SK-N-SH treated with all-trans-retinoic acid at 6 μM for 48 hours (cell line): ENCODE measurements at regions not wholly inside any gene's neighbourhood (a gene's known extent, or its start where the extent isn't known, plus 50 kb on each side); places are given as distances from the start of the nearest gene placed in this dataset.
"Not testable (repeated sequence)": the region's sequence is repeated elsewhere in the genome, so short reads cannot be mapped to it uniquely, and the experiment has no call there.

Experiments
- ARNTL ChIP-seq: fragments of 450-650 bp; formaldehyde crosslinking; IDR thresholded peaks from 2 replicates; pipeline ENCODE4 v1.5.0; 2020; ENCODE audit warnings: low read depth, mild to moderate bottlenecking, moderate library complexity, borderline replicate concordance
- RARB ChIP-seq: fragments of 250-450 bp; sonication (Bioruptor Pico); IDR thresholded peaks from 2 replicates; pipeline ENCODE4 v1.8.0; 2021; ENCODE audit warnings: mild to moderate bottlenecking, moderate library complexity
- TCF4 ChIP-seq: fragments of 250-450 bp; sonication (Bioruptor Pico); IDR thresholded peaks from 2 replicates; pipeline ENCODE4 v1.8.0; 2021; ENCODE audit warnings: mild to moderate bottlenecking, moderate library complexity, borderline replicate concordance
- TOX ChIP-seq: fragments of 250-450 bp; sonication (Bioruptor Pico); IDR thresholded peaks from 2 replicates; pipeline ENCODE4 v1.8.0; 2021; ENCODE audit warnings: mild to moderate bottlenecking, moderate library complexity, borderline replicate concordance
- ZNF70 ChIP-seq: fragments of 450-650 bp; formaldehyde crosslinking; IDR thresholded peaks from 2 replicates; pipeline ENCODE4 v1.5.0; 2020; ENCODE audit warnings: mild to moderate bottlenecking, moderate library complexity
- TF ChIP-seq, protein P1 (sequence below): fragments of 250-450 bp; sonication (Bioruptor Pico); IDR thresholded peaks from 2 replicates; pipeline ENCODE4 v1.5.1; 2020; ENCODE audit warnings: low read depth, mild to moderate bottlenecking, moderate library complexity
- TF ChIP-seq, protein P2 (sequence below): fragments of 250-450 bp; sonication (Bioruptor Pico); IDR thresholded peaks from 2 replicates; pipeline ENCODE4 v1.8.0; 2020; ENCODE audit warnings: mild to moderate bottlenecking, moderate library complexity, borderline replicate concordance

DNA sequence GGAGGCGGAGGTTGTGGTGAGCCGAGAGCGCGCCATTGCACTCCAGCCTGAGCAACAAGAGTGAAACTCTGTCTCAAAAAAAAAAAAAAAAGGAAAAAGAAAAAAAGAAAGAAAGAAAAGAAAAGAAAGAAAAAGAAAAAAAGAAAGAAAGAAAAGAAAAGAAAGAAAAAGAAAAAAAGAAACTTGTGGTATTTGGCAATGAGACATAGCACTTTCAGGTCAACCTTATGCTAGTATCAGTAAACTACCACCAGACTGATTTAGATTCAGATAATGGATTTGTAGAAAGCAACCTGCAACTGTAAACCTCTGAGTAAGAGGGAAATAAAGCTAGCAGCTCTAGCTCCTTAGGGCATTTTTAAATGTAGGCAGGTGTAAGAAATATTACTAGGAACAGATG, 144.0 kb upstream of the ZNF608 start:
- TF ChIP-seq, protein P1, sequence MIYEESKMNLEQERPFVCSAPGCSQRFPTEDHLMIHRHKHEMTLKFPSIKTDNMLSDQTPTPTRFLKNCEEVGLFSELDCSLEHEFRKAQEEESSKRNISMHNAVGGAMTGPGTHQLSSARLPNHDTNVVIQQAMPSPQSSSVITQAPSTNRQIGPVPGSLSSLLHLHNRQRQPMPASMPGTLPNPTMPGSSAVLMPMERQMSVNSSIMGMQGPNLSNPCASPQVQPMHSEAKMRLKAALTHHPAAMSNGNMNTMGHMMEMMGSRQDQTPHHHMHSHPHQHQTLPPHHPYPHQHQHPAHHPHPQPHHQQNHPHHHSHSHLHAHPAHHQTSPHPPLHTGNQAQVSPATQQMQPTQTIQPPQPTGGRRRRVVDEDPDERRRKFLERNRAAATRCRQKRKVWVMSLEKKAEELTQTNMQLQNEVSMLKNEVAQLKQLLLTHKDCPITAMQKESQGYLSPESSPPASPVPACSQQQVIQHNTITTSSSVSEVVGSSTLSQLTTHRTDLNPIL (CRISPR knock-in tag) = not testable (repeated sequence)
- not testable (repeated sequence) for TF ChIP-seq RARB; ZNF70 (CRISPR knock-in tag); ARNTL; TOX (CRISPR knock-in tag); TCF4 (CRISPR knock-in tag)
- TF ChIP-seq, protein P2, sequence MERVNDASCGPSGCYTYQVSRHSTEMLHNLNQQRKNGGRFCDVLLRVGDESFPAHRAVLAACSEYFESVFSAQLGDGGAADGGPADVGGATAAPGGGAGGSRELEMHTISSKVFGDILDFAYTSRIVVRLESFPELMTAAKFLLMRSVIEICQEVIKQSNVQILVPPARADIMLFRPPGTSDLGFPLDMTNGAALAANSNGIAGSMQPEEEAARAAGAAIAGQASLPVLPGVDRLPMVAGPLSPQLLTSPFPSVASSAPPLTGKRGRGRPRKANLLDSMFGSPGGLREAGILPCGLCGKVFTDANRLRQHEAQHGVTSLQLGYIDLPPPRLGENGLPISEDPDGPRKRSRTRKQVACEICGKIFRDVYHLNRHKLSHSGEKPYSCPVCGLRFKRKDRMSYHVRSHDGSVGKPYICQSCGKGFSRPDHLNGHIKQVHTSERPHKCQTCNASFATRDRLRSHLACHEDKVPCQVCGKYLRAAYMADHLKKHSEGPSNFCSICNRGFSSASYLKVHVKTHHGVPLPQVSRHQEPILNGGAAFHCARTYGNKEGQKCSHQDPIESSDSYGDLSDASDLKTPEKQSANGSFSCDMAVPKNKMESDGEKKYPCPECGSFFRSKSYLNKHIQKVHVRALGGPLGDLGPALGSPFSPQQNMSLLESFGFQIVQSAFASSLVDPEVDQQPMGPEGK (CRISPR knock-in tag) = not testable (repeated sequence)
